ENCODE measurements at regions not wholly inside any gene's neighbourhood (a gene's known extent, or its start where the extent isn't known, plus 50 kb on each side); places are given as distances from the start of the nearest gene placed in this dataset.

DNA sequence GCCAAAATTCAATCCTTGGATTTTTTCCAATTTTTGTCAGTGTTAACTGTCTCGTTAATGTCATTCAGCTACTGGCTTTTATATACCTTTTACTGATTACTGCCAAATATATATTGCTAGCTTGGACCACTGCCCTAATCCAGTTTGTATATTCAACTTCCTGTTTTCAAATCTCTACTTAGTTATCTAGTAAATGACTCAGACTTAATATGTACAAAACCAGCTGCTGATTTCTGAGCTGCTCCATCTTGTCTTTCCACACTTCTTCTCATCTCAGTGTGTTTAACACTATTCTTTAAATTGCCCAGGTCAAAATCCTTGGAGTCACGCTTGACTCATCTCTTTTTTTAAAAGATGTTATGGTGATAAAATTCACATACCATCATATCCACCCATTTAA, 1196.7 kb downstream of the RAPGEF2 start:
- TF ChIP-seq CTCF (IDR thresholded peaks at IDR 0.05) (no peak), ZFX (IDR thresholded peaks at IDR 0.05; ENCODE audit: borderline replicate concordance) (no peak)

Data from 22Rv1 (cell line).